ENCODE measurements at regions not wholly inside any gene's neighbourhood (a gene's known extent, or its start where the extent isn't known, plus 50 kb on each side); places are given as distances from the start of the nearest gene placed in this dataset.

DNA sequence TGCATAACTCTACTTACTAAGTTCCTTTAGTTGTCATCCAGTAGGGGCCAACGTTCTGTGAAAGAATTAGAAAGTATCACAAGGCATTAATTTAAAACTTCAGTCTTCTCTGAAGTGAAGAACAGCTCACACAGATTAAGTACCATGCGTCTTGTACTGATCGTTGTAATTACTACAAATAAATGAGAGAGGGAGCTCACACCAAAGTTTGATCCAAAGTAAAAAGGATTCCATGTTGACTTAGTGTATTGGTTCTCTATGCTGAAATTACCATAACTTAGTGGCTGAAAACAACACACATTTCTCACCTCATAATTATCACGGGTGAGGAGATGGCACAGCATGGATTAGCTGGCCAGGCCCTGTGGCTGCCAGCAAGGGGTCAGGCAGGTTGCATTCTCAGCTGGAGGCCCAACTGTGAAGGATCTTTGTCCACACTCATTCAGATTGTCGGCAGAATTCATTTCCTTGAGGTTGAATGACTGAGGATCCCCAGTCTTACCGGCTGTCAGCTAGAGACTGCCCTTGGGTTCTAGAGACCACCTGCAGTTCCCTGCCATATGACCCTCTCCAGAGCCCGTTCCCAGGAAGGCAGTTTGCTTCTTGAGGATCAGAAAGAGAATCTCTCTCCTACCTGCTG is 169.1 kb downstream of the YTHDC2 start:
- H3K79me2 ChIP-seq (ENCODE audit: low read depth): no peaks in the 10 kb centered on the region
- no peak overlapping the region for H3K27ac ChIP-seq
- Mint-ChIP-seq H3K27ac (peak overlapping the region; percentile 90), H3K36me3 (no peaks in the 10 kb centered on the region), H3K4me1 (peaks cover 32% of the 10 kb centered on the region), H3K4me3 (no peak overlapping the region), H3K27me3 (ENCODE audit: insufficient read depth, low read depth) (peaks cover 6% of the 10 kb centered on the region), H3K9me3 (no peaks in the 10 kb centered on the region)
- H3K4me1 ChIP-seq: peaks cover 33% of the 10 kb centered on the region
- H2AFZ ChIP-seq (replicated peaks): peak overlapping the region; percentile 81
- no peaks in the 10 kb centered on the region for H3K36me3 ChIP-seq
- H3K9me3 ChIP-seq (ENCODE audit: low read depth): no peaks in the 10 kb centered on the region
- H4K20me1 ChIP-seq (ENCODE audit: low read depth): no peaks in the 10 kb centered on the region
- no peaks in the 10 kb centered on the region for H3K27me3 ChIP-seq
- H3K9ac ChIP-seq: no peak overlapping the region
- TF ChIP-seq EZH2 (IDR thresholded peaks at IDR 0.05): no peak
- TF ChIP-seq, protein P1, sequence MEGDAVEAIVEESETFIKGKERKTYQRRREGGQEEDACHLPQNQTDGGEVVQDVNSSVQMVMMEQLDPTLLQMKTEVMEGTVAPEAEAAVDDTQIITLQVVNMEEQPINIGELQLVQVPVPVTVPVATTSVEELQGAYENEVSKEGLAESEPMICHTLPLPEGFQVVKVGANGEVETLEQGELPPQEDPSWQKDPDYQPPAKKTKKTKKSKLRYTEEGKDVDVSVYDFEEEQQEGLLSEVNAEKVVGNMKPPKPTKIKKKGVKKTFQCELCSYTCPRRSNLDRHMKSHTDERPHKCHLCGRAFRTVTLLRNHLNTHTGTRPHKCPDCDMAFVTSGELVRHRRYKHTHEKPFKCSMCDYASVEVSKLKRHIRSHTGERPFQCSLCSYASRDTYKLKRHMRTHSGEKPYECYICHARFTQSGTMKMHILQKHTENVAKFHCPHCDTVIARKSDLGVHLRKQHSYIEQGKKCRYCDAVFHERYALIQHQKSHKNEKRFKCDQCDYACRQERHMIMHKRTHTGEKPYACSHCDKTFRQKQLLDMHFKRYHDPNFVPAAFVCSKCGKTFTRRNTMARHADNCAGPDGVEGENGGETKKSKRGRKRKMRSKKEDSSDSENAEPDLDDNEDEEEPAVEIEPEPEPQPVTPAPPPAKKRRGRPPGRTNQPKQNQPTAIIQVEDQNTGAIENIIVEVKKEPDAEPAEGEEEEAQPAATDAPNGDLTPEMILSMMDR (IDR thresholded peaks at IDR 0.05): peak; percentile 46
- no peak overlapping the region for H3K4me2 ChIP-seq
- H3F3A ChIP-seq (ENCODE audit: low read depth): peaks cover 23% of the 10 kb centered on the region
- DNase-seq (ENCODE audit: low spot score): peak; percentile 40
- no peak overlapping the region for H3K4me3 ChIP-seq

DNA sequence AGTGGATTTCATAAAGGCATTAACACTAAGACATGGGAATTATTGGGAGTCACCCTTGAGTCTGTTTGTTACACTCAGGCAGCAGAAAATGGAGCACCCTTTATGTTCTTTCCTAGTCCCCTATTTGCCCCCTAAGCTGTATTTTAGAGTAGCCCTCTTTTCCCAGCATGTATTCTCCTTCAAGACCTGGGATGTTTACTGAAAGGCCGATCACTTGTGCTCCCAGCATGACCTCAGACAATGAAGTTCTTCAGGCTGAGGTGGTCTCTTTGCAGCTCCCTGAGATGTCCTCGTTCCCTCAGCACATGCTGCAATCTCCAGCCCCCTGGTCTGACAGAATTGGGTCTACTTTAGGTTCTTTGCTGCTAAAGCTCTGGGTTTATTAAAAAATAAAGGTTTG is 169.7 kb downstream of the YTHDC2 start:
- H3K27ac ChIP-seq: no peak overlapping the region
- Mint-ChIP-seq H3K27ac (peak overlapping the region; percentile 90), H3K4me1 (peaks cover 29% of the 10 kb centered on the region), H3K27me3 (ENCODE audit: insufficient read depth, low read depth) (peaks cover 6% of the 10 kb centered on the region), H3K9me3 (no peaks in the 10 kb centered on the region), H3K4me3 (no peak overlapping the region), H3K36me3 (no peaks in the 10 kb centered on the region)
- H3K4me2 ChIP-seq: no peak overlapping the region
- H3K9me3 ChIP-seq (ENCODE audit: low read depth): no peaks in the 10 kb centered on the region
- TF ChIP-seq EZH2phosphoT487 (IDR thresholded peaks at IDR 0.05): no peak
- no peak for TF ChIP-seq EZH2 (IDR thresholded peaks at IDR 0.05)
- TF ChIP-seq, protein P1 (IDR thresholded peaks at IDR 0.05): no peak
- H3K27me3 ChIP-seq: no peaks in the 10 kb centered on the region
- no peaks in the 10 kb centered on the region for H3K79me2 ChIP-seq (ENCODE audit: low read depth)
- H3K9ac ChIP-seq: no peak overlapping the region
- H2AFZ ChIP-seq (replicated peaks): peak overlapping the region; percentile 81
- no peaks in the 10 kb centered on the region for H4K20me1 ChIP-seq (ENCODE audit: low read depth)
- H3K4me3 ChIP-seq: no peak overlapping the region
- H3K36me3 ChIP-seq: no peaks in the 10 kb centered on the region
- peaks cover 23% of the 10 kb centered on the region for H3F3A ChIP-seq (ENCODE audit: low read depth)
- no peak for DNase-seq (ENCODE audit: low spot score)
- peaks cover 33% of the 10 kb centered on the region for H3K4me1 ChIP-seq

DNA sequence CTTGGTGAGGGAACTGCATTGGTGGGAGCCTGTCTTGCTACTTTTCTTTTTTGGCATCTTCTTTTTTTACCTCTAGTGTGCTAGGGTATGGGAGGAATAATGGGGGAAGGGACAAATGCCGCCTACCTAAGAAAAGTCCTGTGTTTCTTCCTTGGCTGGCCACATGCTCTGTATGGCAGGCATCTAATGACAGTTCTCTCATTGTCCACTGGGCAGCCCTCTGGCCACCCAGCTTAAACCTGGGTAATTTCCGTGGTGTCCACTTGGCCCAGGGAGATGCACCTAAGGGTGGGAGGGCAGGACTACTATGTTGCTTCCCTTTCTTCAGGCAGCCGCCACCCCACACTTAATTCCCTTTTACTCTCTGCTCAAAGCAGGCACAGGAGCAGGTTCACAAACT is 173.1 kb downstream of the YTHDC2 start:
- Mint-ChIP-seq H3K27ac (no peak overlapping the region), H3K27me3 (ENCODE audit: insufficient read depth, low read depth) (peaks cover 6% of the 10 kb centered on the region), H3K4me1 (peaks cover 25% of the 10 kb centered on the region), H3K9me3 (peaks cover 2% of the 10 kb centered on the region), H3K36me3 (no peaks in the 10 kb centered on the region), H3K4me3 (no peak overlapping the region)
- no peaks in the 10 kb centered on the region for H3K36me3 ChIP-seq
- H4K20me1 ChIP-seq (ENCODE audit: low read depth): no peaks in the 10 kb centered on the region
- H3K4me2 ChIP-seq: no peak overlapping the region
- no peaks in the 10 kb centered on the region for H3K79me2 ChIP-seq (ENCODE audit: low read depth)
- H3K4me3 ChIP-seq: no peak overlapping the region
- H3K9me3 ChIP-seq (ENCODE audit: low read depth): no peaks in the 10 kb centered on the region
- H2AFZ ChIP-seq (replicated peaks): no peak overlapping the region
- no peak overlapping the region for H3K27ac ChIP-seq
- H3K27me3 ChIP-seq: no peaks in the 10 kb centered on the region
- H3K9ac ChIP-seq: no peak overlapping the region
- TF ChIP-seq EZH2phosphoT487 (IDR thresholded peaks at IDR 0.05) (no peak), EZH2 (IDR thresholded peaks at IDR 0.05) (no peak)
- TF ChIP-seq, protein P1 (IDR thresholded peaks at IDR 0.05): no peak
- peaks cover 24% of the 10 kb centered on the region for H3K4me1 ChIP-seq
- H3F3A ChIP-seq (ENCODE audit: low read depth): peaks cover 18% of the 10 kb centered on the region
- no peak for DNase-seq (ENCODE audit: low spot score)
